ENCODE measurements at regions not wholly inside any gene's neighbourhood (a gene's known extent, or its start where the extent isn't known, plus 50 kb on each side); places are given as distances from the start of the nearest gene placed in this dataset.
"Not testable (repeated sequence)": the region's sequence is repeated elsewhere in the genome, so short reads cannot be mapped to it uniquely, and the experiment has no call there.

GRCh38 chr14:105704091-105704490, 177.7 kb downstream of the TMEM121 start:
- TF ChIP-seq POLR2AphosphoS5 (IDR thresholded peaks at IDR 0.05; ENCODE audit: borderline replicate concordance, low read depth, low read length); EZH2 (IDR thresholded peaks at IDR 0.05); FOXP2 (optimal IDR thresholded peaks at IDR 0.05; ENCODE audit: control extremely low read depth, extremely low read length, insufficient read depth): not testable (repeated sequence)

Data from SK-N-MC (cell line).